Body of pancreas (tissue), 4 donors: ENCODE measurements at regions not wholly inside any gene's neighbourhood (a gene's known extent, or its start where the extent isn't known, plus 50 kb on each side); places are given as distances from the start of the nearest gene placed in this dataset.
A peak's percentile ranks its signal among the peaks of the same experiment; 100 is the strongest.

ENCODE experiments used
- ATAC-seq: fragments of 150-250 bp; one replicate; pipeline ENCODE4 v1.9.1; 2016
- DNase-seq, 4 donors: peaks; one replicate each; pipeline ENCODE4 v3.0.0-alpha.2; 2019
- H3K27ac ChIP-seq, 4 donors: fragments of 200-600 bp; sonication (generic); 1 replicate in 3 of 4; 2 replicates in 1 of 4; pipeline versions ENCODE4 v1.5.1 to v1.6.1; 2016 to 2019; ENCODE audit warnings: mild to moderate bottlenecking in 1 of 4, mixed read lengths in 1 of 4, moderate library complexity in 1 of 4
- H3K27me3 ChIP-seq, 2 donors: fragments of 200-600 bp; sonication (generic); one replicate each; pipeline ENCODE4 v1.6.0; 2016; ENCODE audit warnings: mild to moderate bottlenecking in 1 of 2
- H3K36me3 ChIP-seq, 2 donors: fragments of 200-600 bp; sonication (generic); replicated peaks in 1 of 2; 2 replicates each; pipeline ENCODE4 v1.5.1; 2016; ENCODE audit warnings: low read depth in 2 of 2; ENCODE audit not compliant: insufficient read depth in 1 of 2
- H3K4me1 ChIP-seq: fragments of 200-600 bp; sonication (generic); one replicate; pipeline ENCODE4 v1.6.0; 2016
- H3K4me3 ChIP-seq, 2 donors: fragments of 200-600 bp; sonication (generic); 1 replicate in 1 of 2; 2 replicates in 1 of 2; pipeline ENCODE4 v1.5.1; 2016 to 2019
- H3K9me3 ChIP-seq, 3 donors: fragments of 200-600 bp; sonication (generic); 1 replicate in 2 of 3; 2 replicates in 1 of 3; pipeline ENCODE4 v1.5.1; 2016
- POLR2A ChIP-seq, 3 donors: fragments of 450-650 bp; IDR thresholded peaks; one replicate each; pipeline ENCODE4 v1.6.1; 2016; ENCODE audit warnings: antibody characterized with exemption in 3 of 3, mild to moderate bottlenecking in 2 of 3
- WGBS, 2 donors: methylation state at CpG; one replicate each; pipeline ENCODE4 v1.1.5; 2017; 5-methylcytosine and 5-hydroxymethylcytosine counted together
- intact Hi-C: fragments of 100-400 bp; cut with DNase I; formaldehyde crosslinking; loops from one replicate; pipeline ENCODE4 v1.15.1; 2023
- TF ChIP-seq, protein P1 (sequence below), 7 experiments: fragments of 450-650 bp in 4 of 7; fragments of 200-600 bp in 3 of 7; sonication (generic) in 3 of 7; IDR thresholded peaks; one replicate each; pipeline ENCODE4 v1.5.1; 2016 to 2019; ENCODE audit warnings: antibody characterized with exemption in 7 of 7

DNA sequence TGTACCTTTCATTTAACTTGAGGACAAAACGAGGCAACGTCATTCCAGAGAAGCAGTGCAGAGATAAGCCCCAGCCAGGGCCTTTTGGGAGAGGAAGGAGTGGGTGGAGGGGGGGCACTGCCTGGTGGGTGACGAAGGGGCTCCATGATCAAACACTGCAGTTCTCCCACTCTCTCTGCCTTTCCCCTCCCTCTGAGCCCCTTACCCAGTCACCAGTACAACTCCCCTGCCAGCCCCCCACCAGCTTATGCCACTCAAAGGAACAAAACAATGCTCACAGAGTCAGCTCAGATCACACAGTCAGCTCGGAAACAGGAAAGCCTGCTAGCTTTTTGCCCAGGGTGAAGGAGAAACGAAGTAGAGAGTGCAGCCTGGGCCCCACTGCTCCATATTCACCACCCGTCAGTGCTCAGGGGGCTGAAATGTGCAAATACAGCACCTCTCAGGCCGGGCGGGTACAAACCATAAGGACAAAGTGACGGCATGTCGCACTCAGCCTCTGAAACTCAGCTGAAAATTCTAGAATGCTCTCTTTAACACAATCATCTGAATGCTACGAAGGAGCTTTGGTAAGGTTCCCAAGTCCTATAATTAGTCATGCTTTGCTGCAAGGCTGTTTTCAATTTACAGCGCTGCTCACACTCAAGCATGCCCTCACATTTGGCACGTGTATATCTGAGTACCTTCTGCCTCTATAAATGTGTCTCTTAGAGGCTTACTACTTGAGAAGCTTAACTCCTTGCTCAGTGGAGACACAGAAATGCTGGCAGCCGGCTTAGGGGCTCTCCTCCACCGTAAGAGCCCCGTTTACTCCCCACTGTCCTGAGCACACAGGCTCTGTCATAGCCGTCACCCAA, 65.8 kb upstream of the RAB4A start:
- Histone ChIP-seq H3K27ac (no peak overlapping the region), H3K9me3 (no peaks in the 10 kb centered on the region), H3K4me1 (no peaks in the 10 kb centered on the region), H3K4me3 (no peak overlapping the region), H3K36me3 (no peaks in the 10 kb centered on the region), H3K27me3 (no peaks in the 10 kb centered on the region)
- no peak for ATAC-seq
- 74 to 83% methylated on average over 17 of the region's 17 CpGs for WGBS, 2 donors
- no peak for DNase-seq
- intact Hi-C loops, result no loop called here
- TF ChIP-seq POLR2A (IDR thresholded peaks at IDR 0.05), result no peak
- TF ChIP-seq, protein P1, sequence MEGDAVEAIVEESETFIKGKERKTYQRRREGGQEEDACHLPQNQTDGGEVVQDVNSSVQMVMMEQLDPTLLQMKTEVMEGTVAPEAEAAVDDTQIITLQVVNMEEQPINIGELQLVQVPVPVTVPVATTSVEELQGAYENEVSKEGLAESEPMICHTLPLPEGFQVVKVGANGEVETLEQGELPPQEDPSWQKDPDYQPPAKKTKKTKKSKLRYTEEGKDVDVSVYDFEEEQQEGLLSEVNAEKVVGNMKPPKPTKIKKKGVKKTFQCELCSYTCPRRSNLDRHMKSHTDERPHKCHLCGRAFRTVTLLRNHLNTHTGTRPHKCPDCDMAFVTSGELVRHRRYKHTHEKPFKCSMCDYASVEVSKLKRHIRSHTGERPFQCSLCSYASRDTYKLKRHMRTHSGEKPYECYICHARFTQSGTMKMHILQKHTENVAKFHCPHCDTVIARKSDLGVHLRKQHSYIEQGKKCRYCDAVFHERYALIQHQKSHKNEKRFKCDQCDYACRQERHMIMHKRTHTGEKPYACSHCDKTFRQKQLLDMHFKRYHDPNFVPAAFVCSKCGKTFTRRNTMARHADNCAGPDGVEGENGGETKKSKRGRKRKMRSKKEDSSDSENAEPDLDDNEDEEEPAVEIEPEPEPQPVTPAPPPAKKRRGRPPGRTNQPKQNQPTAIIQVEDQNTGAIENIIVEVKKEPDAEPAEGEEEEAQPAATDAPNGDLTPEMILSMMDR (IDR thresholded peaks at IDR 0.05), result no peak

DNA sequence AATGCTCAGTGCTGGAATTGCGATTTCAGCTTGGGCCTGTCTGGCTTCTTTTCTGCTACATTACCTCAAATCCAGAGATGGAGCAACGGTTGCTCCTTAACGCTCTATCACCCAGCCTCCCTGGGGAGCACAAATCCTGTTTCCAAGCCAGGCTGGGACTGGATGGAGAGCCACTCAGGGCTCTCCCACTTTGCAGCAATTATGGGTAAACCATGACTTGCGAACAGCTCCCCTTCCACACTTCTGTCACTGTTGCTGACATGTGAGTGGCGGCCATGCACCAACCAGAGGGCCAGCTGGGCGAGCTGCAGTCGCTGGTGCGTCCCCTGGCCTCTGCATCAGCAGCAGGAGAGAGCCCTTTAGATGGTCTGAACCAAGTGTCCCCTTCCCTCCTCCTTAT, 65.1 kb upstream of the RAB4A start:
- ATAC-seq, result no peak
- H3K27ac ChIP-seq, result no peak overlapping the region
- DNase-seq, result no peak
- H3K4me1 ChIP-seq, result no peaks in the 10 kb centered on the region
- no peaks in the 10 kb centered on the region for H3K27me3 ChIP-seq
- no peaks in the 10 kb centered on the region for H3K36me3 ChIP-seq
- TF ChIP-seq POLR2A (IDR thresholded peaks at IDR 0.05), result no peak
- TF ChIP-seq, protein P1 (IDR thresholded peaks at IDR 0.05), result no peak
- intact Hi-C loops, result no loop called here
- no peaks in the 10 kb centered on the region for H3K9me3 ChIP-seq
- WGBS, 2 donors, result 86 to 89% methylated on average over 8 of the region's 8 CpGs
- H3K4me3 ChIP-seq, result no peak overlapping the region

DNA sequence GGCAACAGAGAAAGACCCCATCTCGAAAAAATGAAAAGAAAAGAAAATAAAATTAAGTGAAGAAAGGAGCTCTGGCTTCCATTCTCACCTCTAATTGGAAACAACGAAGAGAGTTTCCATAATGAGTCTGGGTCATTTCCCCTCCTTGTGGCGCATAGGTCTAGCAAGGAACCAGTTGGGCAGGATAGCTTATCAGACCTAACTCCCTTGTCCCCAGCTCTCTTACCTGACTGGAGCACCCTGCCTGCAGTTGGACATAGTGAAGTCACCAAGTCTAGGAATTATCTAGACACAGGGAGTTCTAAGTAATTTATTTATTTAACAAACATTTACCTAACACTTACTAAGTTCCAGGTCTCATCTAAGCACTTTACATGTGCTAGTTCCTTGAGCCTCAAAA, 63.0 kb upstream of the RAB4A start:
- Histone ChIP-seq H3K4me1 (no peaks in the 10 kb centered on the region), H3K27ac (no peak overlapping the region), H3K4me3 (no peak overlapping the region), H3K27me3 (no peaks in the 10 kb centered on the region), H3K36me3 (no peaks in the 10 kb centered on the region), H3K9me3 (no peaks in the 10 kb centered on the region)
- DNase-seq, result no peak
- TF ChIP-seq, protein P1 (IDR thresholded peaks at IDR 0.05), result no peak
- TF ChIP-seq POLR2A (IDR thresholded peaks at IDR 0.05), result no peak
- no peak for ATAC-seq
- intact Hi-C loops, result no loop called here
- WGBS, 2 donors, result 62 to 70% methylated on average over 3 of the region's 3 CpGs

DNA sequence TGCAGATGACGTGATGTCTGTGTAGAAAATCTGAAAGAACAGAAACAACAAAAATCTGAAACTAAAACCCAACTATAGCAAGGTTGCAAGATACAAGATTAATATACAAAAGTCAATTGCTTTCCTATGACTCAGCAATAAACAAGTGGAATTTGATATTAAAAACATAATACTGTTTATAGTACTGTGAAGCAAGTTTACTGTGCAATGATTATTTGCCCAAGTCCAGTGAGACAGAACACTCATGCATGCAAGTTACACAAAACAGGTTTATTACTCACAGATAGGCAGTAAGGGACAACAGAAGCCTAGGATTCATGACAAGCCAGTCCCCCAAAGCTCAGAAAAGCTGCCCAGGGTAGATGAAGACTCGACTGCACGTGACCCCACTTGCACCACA, 62.4 kb upstream of the RAB4A start:
- Histone ChIP-seq H3K9me3 (no peaks in the 10 kb centered on the region), H3K4me1 (no peaks in the 10 kb centered on the region), H3K27me3 (no peaks in the 10 kb centered on the region), H3K27ac (no peak overlapping the region), H3K36me3 (no peaks in the 10 kb centered on the region), H3K4me3 (no peak overlapping the region)
- DNase-seq, result no peak
- intact Hi-C loops, result no loop called here
- ATAC-seq, result no peak
- 75 to 93% methylated on average over 3 of the region's 3 CpGs for WGBS, 2 donors
- TF ChIP-seq POLR2A (IDR thresholded peaks at IDR 0.05), result no peak
- TF ChIP-seq, protein P1 (IDR thresholded peaks at IDR 0.05), result no peak

DNA sequence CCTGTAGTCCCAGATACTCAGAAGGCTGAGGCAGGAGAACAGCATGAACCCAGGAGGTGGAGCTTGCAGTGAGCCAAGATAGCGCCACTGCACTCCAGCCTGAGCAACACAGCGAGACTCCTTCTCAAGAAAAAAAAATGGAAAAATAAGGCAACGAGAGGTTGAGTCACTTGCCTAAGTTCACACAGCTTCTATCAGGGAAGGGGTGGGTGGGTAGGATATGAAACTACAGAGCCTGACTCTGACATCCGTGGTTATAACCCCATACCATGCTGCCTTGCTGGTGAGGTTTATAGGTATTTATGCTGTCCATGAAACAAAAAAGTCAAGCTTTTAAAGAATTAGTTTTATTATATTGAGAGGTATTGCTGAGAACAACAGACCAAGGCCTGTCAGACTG, 61.5 kb upstream of the RAB4A start:
- Histone ChIP-seq H3K36me3 (no peaks in the 10 kb centered on the region), H3K4me3 (no peak overlapping the region), H3K9me3 (no peaks in the 10 kb centered on the region), H3K27ac (peak overlapping the region in 1 of 4 donors; percentile 38), H3K27me3 (no peaks in the 10 kb centered on the region), H3K4me1 (no peaks in the 10 kb centered on the region)
- TF ChIP-seq, protein P1 (IDR thresholded peaks at IDR 0.05), result no peak
- no peak for TF ChIP-seq POLR2A (IDR thresholded peaks at IDR 0.05)
- DNase-seq (no peak), ATAC-seq (peak; percentile 6)
- 80 to 85% methylated on average over 4 of the region's 4 CpGs for WGBS, 2 donors
- intact Hi-C loops, result no loop called here
